NCI-H187 treated with DMSO at 0.1 percent for 48 hours (cell line): ENCODE measurements at regions not wholly inside any gene's neighbourhood (a gene's known extent, or its start where the extent isn't known, plus 50 kb on each side); places are given as distances from the start of the nearest gene placed in this dataset.

Source experiments
- DNase-seq: peaks from one replicate; lab custom pipeline; 2025; lab: John Stamatoyannopoulos, UW

- no peak for DNase-seq
Measured at GRCh38 chr19:28403690-28404089, 809.3 kb downstream of the UQCRFS1 start.

- no peak for DNase-seq
Measured at GRCh38 chr19:28402701-28403290, 810.2 kb downstream of the UQCRFS1 start.

- no peak for DNase-seq
Measured at GRCh38 chr19:28401739-28402424, 811.1 kb downstream of the UQCRFS1 start.

DNA sequence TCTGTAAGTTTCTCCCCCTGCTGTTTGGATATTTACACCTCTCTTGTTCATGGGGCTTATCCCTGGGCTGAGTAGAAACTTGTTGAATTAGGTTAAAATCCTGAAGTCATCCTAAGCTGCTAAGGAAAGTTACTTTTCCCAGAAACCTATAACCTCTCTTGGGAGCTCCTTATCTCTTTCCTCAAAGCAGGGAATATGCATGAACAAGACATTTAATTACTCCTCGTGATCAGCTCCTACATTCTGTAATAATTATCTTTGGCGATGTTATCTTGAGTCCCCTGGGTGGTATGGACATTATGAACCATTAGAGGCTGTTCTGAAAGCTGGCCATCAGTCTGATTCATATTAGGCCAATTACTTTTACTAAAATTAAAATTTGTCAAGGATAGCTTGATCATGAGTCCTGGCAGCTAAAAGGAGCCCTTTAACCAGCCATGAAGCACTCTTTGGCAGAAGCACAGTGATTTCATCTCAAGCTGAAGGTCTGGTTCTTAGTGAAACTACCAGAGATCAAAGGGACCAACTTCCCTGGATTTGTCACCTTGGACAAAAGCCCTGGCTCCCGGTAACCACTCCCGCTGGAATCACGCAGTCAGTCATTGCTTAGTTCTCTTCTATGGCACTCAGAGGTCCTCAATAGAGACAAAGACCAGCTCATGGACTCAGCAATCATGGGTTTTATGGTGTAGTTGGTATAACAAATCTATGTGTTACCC lies 811.8 kb downstream of the UQCRFS1 start:
- no peak for DNase-seq

GRCh38 chr19:28399187-28399586 lies 813.8 kb downstream of the UQCRFS1 start:
- DNase-seq, result no peak

DNA sequence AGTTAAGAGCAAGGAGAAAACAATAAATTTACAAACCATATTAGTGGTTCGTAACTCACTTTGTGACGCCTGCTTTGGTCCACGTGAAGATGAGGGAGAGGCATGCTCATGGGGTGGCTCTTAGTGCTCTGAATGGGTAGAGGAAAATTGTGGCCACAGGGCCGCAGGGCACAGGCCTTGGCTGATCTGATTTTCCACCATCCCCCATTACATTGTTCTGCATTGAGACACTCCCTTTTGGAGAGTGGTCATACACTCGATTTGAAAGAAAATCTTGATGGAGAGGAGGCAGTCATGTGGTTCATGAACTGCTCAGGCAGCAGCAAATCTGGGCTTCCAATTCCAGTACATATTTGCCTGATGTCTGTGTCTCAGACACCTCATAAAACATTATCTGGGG lies 815.2 kb downstream of the UQCRFS1 start:
- DNase-seq, result no peak

- DNase-seq, result no peak
Measured at GRCh38 chr19:28397306-28397705, 815.6 kb downstream of the UQCRFS1 start.

DNA sequence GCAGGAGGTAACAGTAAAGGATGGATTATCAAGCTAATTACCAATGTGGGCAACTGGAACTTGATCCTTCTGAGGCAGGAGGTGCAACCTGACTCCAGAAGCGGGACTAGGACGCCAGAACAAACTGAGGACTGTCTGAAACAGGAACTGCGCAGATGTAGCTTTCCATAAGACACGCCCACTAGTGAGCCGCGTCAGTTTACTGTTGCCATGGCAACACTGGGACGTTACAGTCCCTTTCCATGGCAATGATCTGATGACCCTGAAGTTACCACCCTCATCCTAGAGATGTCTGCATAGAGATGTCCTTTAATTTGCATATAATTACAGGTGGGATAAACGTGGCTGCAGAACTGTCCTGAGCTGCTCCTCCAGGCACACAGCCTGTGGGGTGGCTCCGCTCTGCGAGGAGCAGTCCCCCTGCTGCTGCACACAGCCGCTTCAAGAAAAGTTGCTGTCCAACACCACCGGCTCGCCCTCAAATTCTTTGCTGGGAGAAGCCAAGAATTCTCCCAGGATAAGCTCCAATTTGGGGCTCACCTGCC lies 816.6 kb downstream of the UQCRFS1 start:
- DNase-seq, result no peak

GRCh38 chr19:28394725-28395124 lies 818.2 kb downstream of the UQCRFS1 start:
- no peak for DNase-seq

- DNase-seq, result no peak
Measured at GRCh38 chr19:28393574-28394336, 819.2 kb downstream of the UQCRFS1 start.

DNA sequence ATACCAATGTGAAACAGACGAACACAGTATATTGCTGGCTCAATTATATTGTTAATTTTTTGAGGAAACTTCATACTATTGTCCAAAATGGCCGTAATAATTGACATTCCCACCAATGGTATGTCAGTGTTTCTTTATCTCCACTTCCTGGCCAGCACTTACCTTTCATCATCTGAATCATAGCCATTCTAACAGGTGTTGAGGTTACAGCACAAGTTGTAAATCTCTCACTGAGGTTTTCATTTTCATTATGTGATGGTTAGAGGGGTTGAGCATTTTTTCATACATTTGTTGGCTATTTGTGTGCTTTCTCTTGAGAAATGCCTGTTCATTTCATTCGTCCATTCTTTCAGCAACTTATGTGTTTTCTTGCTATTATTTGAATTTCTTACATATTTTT lies 824.0 kb downstream of the UQCRFS1 start:
- no peak for DNase-seq

DNA sequence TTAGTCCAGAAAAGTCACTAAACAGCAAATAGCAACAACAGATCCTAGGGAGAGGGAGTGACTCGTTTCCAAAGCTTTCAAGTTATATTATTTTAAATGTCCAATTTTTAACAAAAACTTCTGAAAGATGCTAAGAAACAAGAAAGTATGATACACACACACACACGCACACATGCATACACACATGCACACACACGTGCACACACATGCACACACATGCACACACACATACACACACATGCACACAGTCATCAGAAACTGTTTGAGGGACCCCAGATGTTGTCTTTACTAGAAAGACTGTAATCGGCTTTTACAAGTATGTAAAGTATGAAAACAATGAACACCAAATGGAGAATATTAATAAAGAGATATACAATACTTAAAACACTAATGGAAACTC lies 825.4 kb downstream of the UQCRFS1 start:
- DNase-seq, result no peak

- DNase-seq, result no peak
Measured at GRCh38 chr19:28386470-28386869, 826.5 kb downstream of the UQCRFS1 start.

GRCh38 chr19:28386066-28386465 lies 826.9 kb downstream of the UQCRFS1 start:
- DNase-seq, result no peak

DNA sequence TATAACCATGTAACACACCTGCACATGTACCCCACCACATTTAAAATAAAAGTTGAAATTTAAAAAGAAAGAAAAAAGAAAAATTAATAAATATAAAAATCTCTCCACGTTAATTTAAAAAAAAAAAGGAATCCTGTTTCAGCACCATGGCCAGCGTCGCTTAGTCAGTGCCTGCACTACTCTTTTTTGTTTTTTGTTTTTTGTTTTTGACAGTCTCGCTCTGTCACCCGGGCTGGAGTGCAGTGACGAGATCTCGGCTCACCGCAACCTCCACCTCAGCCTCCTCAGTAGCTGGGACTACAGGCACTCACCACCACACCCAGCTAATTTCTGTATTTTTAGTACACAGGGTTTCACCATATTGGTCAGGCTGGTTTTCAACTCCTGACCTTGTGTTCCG lies 835.9 kb downstream of the UQCRFS1 start:
- no peak for DNase-seq

GRCh38 chr19:28374971-28375370 lies 838.0 kb downstream of the UQCRFS1 start:
- no peak for DNase-seq

- no peak for DNase-seq
Measured at GRCh38 chr19:28372576-28373247, 840.2 kb downstream of the UQCRFS1 start.

- no peak for DNase-seq
Measured at GRCh38 chr19:28367146-28367545, 845.8 kb downstream of the UQCRFS1 start.

GRCh38 chr19:28363254-28363653 lies 849.7 kb downstream of the UQCRFS1 start:
- no peak for DNase-seq

DNA sequence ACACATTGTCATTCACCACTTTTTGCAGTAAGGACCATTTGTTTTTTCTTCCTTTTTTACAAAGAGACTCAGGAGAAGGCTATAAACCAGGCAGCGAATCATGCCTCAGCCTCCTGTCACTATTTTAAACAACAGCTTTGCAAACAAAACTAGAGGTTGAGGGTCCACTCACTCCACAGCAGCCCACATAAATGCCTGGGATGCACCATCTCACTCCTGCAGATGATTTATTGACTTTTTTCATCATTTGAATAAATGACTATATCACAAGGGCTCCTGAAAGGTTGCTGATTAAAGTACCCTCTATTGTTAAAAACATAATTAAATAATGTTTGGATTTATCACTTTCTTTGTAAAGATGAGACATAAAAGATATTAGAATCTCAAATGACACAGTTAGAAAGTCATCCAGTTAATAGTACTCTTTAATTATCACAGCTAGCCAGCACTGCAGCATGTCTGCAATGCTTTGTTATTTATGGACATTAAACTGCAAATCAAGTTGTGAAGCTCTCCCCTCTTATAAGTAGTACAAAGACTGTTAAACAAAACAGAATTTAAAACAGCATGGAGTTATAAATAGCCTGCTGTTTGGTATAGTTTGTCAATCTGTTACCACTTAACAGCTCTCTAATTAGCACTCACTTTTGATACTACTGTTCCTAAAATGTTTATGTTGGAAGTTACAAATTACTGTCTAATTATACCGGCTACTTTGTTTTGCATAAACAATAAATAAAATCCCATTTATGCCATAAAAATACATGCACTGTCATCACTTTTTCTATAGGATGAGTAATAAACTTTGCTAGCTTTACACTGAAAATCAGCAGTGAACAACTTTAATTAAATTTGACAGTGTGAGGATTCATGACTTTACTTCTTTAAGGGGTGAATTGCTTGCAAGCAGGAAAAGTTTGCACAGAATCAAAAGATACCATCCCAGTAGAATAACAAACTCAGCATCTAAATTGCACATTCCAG lies 853.2 kb downstream of the UQCRFS1 start:
- DNase-seq, result no peak

DNA sequence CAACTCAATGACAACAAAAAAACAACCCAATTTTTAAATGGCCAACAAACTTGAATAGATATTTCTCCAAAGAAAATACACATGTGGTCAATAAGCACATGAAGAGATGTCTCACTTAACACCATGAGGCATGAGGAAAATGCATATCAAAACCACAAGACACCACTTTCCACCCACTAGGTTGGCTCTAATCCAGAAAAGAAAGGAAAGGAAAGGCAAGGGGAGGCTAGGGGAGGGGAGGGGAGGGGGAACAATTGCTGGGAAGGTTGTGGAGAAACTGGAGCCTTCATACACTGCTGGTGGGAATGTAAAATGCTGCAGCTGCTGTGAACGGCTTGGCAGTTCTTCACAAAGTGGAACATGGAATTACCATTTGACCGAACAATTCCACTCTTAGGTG lies 854.3 kb downstream of the UQCRFS1 start:
- no peak for DNase-seq
